C4-2B (cell line): ENCODE measurements at regions not wholly inside any gene's neighbourhood (a gene's known extent, or its start where the extent isn't known, plus 50 kb on each side); places are given as distances from the start of the nearest gene placed in this dataset.

Experiments
- H3K27ac ChIP-seq: fragments of 450-650 bp; 2 replicates; pipeline ENCODE4 v1.5.1; 2017
- CTCF ChIP-seq: fragments of 450-650 bp; conservative IDR thresholded peaks from 2 replicates; pipeline ENCODE4 v1.5.1; 2017; ENCODE audit warnings: mild to moderate bottlenecking
- ZFX ChIP-seq: fragments of 450-650 bp; IDR thresholded peaks from 2 replicates; pipeline ENCODE4 v1.6.1; 2017

DNA sequence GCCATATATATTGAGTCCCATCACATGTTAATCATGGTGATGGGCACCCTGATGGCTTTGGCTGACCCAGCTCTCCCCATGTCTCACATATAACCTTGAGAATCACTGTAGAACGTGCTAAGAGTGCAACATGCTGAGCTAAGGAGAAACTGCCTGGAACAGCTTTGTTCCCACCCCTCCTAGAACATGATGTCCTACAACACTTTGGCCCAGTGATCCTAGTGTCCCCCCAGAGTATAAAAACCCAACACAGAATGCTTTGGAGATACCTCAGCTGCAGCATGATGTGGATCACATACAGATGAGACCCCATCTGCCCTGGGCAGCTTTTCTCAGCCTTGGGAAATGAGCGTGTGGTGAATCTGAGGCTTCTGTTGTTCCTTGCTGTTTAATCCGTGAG, 343.5 kb downstream of the NFIB start:
- TF ChIP-seq ZFX (no peak), CTCF (no peak)
- no peak overlapping the region for H3K27ac ChIP-seq

DNA sequence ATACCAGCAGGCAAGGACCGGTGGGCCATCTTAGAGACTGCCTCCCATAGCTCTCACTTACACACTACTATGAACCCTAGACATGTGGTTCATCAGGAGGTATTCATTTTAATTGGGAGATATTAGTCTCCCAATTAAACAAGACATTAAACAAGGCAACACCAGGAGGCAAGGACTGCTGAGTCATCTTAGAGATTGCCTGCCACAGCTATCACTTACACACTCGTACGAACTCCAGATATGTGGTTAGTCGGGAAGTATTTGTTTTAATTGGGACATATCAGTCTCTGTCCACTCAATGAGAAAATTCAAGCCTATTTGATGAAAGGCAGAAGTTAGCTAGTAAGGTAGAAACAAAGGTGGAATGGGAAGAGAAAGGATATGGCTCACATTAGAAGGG, 343.9 kb downstream of the NFIB start:
- TF ChIP-seq ZFX (no peak), CTCF (no peak)
- H3K27ac ChIP-seq = no peak overlapping the region

DNA sequence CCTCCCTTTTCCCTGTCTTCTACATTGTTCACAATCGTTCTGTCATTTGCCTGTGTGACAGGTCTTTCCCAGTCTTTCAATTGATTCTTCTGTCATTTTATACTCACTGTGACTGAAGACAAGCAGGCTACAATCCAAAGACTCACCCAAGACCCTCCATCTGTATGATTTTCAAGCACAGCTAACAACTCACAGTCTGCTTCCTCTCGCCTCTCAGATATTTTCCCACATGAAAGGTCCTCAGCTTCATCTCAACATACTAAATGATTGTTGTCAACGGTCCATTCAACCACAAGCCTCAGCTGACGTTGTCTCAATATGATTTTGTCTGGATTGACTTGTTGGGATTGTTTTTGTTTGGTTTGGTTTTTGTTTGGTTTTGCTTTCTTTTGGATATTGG, 346.5 kb downstream of the NFIB start:
- TF ChIP-seq ZFX (no peak), CTCF (no peak)
- H3K27ac ChIP-seq = no peak overlapping the region

DNA sequence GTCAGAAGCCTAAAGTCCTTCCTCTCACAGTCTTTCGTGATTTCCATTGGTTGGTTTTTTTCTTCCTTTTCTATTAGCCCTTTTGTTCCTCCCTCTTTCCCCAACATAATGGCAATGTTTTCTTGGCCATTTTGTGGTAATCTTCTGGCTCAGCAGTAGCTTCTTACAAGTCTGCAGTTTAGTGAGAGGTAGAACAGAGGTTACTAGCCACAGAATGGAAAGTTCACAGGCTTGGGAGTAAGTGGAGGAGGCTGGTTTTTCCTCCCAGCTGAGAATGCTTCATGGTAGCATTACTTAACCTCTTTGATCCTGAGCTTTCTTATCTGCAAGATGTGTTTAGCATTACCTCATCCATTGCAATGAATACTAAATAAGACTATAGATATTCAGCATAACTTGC, 346.9 kb downstream of the NFIB start:
- no peak overlapping the region for H3K27ac ChIP-seq
- TF ChIP-seq CTCF (no peak), ZFX (no peak)

- H3K27ac ChIP-seq = no peak overlapping the region
- TF ChIP-seq CTCF = no peak
- TF ChIP-seq ZFX = no peak
Observed at GRCh38 chr9:13963005-13963653, 350.8 kb downstream of the NFIB start.

GRCh38 chr9:13962006-13962405, 351.9 kb downstream of the NFIB start:
- H3K27ac ChIP-seq = no peak overlapping the region
- no peak for TF ChIP-seq CTCF
- TF ChIP-seq ZFX = no peak

- no peak for TF ChIP-seq CTCF
- no peak for TF ChIP-seq ZFX
Observed at GRCh38 chr9:13960011-13960765, 353.8 kb downstream of the NFIB start.

More at GRCh38 chr9:13960011-13960765, 353.8 kb downstream of the NFIB start:
- no peak overlapping the region for H3K27ac ChIP-seq
